LNCaP clone FGC (cell line): ENCODE measurements at regions not wholly inside any gene's neighbourhood (a gene's known extent, or its start where the extent isn't known, plus 50 kb on each side); places are given as distances from the start of the nearest gene placed in this dataset.
A peak's percentile ranks its signal among the peaks of the same experiment; 100 is the strongest.

Source experiments
- DNase-seq: peaks from one replicate; pipeline ENCODE4 v3.0.0-alpha.2; 2011; ENCODE audit warnings: low read depth
- H3K4me3 ChIP-seq: 2 replicates; pipeline ENCODE4 v1.5.1; 2011; ENCODE audit warnings: mild to moderate bottlenecking, low read depth, low read length, control low read depth
- CTCF ChIP-seq: IDR thresholded peaks from 2 replicates; pipeline ENCODE4 v1.5.1; 2012; ENCODE audit warnings: mild to moderate bottlenecking; ENCODE audit not compliant: control insufficient read depth, insufficient read depth; ENCODE audit errors: extremely low read depth

GRCh38 chr6:135586844-135587243 is 89.3 kb upstream of the AHI1 start:
- H3K4me3 ChIP-seq = no peak overlapping the region
- peak; percentile 4 for DNase-seq
- TF ChIP-seq CTCF = no peak

- no peak for TF ChIP-seq CTCF
- no peak overlapping the region for H3K4me3 ChIP-seq
- DNase-seq = no peak
Measured at GRCh38 chr6:135592276-135592675, 94.7 kb upstream of the AHI1 start.

- no peak overlapping the region for H3K4me3 ChIP-seq
- DNase-seq = peak; percentile 8
- TF ChIP-seq CTCF = no peak
Measured at GRCh38 chr6:135594000-135594399, 96.5 kb upstream of the AHI1 start.

- H3K4me3 ChIP-seq = no peak overlapping the region
- TF ChIP-seq CTCF = no peak
- DNase-seq = no peak
Measured at GRCh38 chr6:135600086-135600702, 102.7 kb upstream of the AHI1 start.

GRCh38 chr6:135600931-135601330 is 103.4 kb upstream of the AHI1 start:
- DNase-seq = no peak
- H3K4me3 ChIP-seq = no peak overlapping the region
- no peak for TF ChIP-seq CTCF

- DNase-seq = no peak
- no peak for TF ChIP-seq CTCF
- H3K4me3 ChIP-seq = no peak overlapping the region
Measured at GRCh38 chr6:135601857-135602256, 104.3 kb upstream of the AHI1 start.

GRCh38 chr6:135603249-135603648 is 105.7 kb upstream of the AHI1 start:
- TF ChIP-seq CTCF = no peak
- no peak for DNase-seq
- no peak overlapping the region for H3K4me3 ChIP-seq
